Left lung (tissue), 4 donors: ENCODE measurements at regions not wholly inside any gene's neighbourhood (a gene's known extent, or its start where the extent isn't known, plus 50 kb on each side); places are given as distances from the start of the nearest gene placed in this dataset.

ENCODE experiments used
- ATAC-seq: fragments of 200-7000 bp; cut with Tn5 transposase; one replicate; pipeline ENCODE4 v1.9.1; 2020; ENCODE audit warnings: moderate library complexity
- DNase-seq, 4 donors: peaks; one replicate each; pipeline ENCODE4 v3.0.0-alpha.2; 2013 to 2020
- H3K27ac ChIP-seq, 2 donors: fragments of 200-600 bp; sonication (generic) in 1 of 2; one replicate each; pipeline versions ENCODE4 v1.5.0 to v1.8.0; 2020 to 2021
- H3K27me3 ChIP-seq, 2 donors: fragments of 200-600 bp; sonication (generic) in 1 of 2; one replicate each; pipeline versions ENCODE4 v1.5.0 to v1.8.0; 2020 to 2021
- H3K36me3 ChIP-seq, 2 donors: fragments of 200-600 bp; sonication (generic) in 1 of 2; one replicate each; pipeline versions ENCODE4 v1.5.0 to v1.8.0; 2020 to 2021
- H3K4me1 ChIP-seq, 2 donors: fragments of 200-600 bp; one replicate each; pipeline ENCODE4 v1.8.0; 2021
- H3K4me3 ChIP-seq, 2 donors: fragments of 200-600 bp; sonication (generic) in 1 of 2; one replicate each; pipeline versions ENCODE4 v1.5.0 to v1.8.0; 2020 to 2021; ENCODE audit warnings: mild to moderate bottlenecking in 1 of 2
- H3K9me3 ChIP-seq, 2 donors: fragments of 200-600 bp; sonication (generic) in 1 of 2; one replicate each; pipeline versions ENCODE4 v1.5.0 to v1.8.0; 2020 to 2021
- intact Hi-C, 2 donors: fragments of 100-400 bp; cut with DNase I; formaldehyde crosslinking; loops; one replicate each; pipeline versions ENCODE4 v1.11.2 to v1.14.2; 2022
- TF ChIP-seq, protein P1 (sequence below), 2 donors: fragments of 200-600 bp; sonication (generic) in 1 of 2; IDR thresholded peaks; one replicate each; pipeline versions ENCODE4 v1.5.0 to v1.8.0; 2021; ENCODE audit warnings: antibody characterized with exemption in 2 of 2
- donor health status: DM: no; HTN: yes; CAD: no.
- donor health status: DM: no; HTN: no; CAD: no.

DNA sequence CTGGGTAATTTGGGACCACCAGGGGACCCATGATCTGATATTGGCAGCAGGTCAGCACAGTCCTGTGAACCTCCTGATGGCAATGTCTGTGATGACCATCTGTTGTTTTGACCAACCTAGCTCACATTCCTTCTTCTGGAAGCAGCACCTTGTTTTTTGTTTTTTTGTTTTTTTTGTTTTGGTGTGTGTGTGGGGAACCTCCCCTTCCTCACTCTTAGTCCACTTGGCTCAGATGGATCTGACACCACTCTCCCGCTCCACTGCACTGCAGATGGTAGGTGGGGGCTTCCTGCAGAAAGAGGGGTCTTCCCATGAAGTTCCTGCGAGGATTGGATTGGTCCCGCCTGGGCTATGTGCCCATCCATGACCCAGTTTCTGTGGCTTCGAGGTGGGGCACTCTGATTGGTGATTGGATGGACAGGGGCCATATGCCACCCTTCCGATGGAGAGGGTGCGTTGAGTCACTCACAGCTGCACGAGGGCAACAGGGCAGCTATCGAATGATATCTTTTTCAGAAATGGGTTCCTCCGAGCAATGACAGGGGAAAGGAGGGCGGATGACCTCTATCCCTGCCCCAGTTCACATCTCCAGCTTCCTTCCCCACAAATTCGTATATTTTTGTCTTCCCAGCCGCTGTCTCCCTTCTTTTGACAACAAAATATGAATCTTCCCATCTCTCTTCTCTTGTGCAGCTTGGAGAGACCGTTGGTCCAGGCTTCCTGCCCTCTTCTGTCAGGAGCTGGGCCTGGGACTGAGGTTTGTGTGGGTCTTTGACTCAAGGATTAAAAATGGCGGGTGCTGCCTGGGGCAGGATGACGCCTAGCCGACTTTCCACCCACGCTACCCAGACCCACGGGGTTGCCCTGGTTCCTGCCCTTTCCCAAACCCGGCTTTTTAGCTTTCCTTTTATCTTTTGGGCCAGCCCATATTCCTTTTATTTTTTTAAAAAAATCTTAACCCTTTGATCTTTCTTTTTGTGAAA, 132.1 kb upstream of the KCNG1 start:
- TF ChIP-seq, protein P1, sequence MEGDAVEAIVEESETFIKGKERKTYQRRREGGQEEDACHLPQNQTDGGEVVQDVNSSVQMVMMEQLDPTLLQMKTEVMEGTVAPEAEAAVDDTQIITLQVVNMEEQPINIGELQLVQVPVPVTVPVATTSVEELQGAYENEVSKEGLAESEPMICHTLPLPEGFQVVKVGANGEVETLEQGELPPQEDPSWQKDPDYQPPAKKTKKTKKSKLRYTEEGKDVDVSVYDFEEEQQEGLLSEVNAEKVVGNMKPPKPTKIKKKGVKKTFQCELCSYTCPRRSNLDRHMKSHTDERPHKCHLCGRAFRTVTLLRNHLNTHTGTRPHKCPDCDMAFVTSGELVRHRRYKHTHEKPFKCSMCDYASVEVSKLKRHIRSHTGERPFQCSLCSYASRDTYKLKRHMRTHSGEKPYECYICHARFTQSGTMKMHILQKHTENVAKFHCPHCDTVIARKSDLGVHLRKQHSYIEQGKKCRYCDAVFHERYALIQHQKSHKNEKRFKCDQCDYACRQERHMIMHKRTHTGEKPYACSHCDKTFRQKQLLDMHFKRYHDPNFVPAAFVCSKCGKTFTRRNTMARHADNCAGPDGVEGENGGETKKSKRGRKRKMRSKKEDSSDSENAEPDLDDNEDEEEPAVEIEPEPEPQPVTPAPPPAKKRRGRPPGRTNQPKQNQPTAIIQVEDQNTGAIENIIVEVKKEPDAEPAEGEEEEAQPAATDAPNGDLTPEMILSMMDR (IDR thresholded peaks at IDR 0.05): no peak
- no peak for ATAC-seq

DNA sequence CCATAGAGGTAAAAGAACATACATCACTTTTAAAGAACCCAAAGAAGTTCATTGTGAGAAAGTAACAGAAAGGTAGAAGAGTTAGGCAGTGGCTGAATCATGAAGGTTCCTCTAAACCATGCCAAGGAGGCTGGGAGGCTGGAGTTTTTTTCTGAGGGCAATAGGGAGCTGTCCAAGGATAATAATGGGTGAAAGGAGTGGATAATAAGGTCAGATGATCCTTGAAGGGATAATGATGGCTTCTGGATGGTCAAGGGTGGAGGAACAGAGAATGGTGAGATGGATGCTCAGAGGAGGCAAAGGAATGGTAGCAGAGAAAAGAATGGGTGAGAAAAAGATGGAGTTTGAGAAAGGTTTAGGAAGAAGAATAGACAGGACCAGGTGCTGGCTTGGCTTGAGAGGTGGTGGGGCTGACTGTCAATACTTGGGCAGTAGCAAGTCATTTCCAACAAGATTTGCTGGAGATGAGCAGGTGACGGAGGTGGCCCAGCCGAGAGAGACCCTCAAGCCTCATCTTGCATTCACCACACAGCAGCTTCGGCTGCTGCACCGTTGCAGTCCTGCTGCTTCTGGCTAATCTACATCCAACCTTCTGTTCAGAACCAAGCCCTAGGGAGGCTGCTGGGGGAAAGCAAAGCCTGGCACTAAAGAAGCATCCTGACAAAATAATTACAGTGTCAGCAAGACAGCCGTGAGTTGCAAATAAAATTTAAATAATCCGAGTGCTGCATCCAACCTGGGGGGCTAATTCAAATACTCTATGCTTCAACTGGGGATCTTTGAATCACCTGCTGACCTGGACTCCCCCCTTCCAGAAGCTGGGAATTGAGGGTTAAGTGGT, 131.2 kb upstream of the KCNG1 start:
- DNase-seq: no peak
- no peak for ATAC-seq
- no peak overlapping the region for H3K27ac ChIP-seq
- peaks cover 0 to 62% of the 10 kb centered on the region in 2 donors for H3K27me3 ChIP-seq
- H3K9me3 ChIP-seq: no peaks in the 10 kb centered on the region
- intact Hi-C loops: no loop called here
- H3K4me1 ChIP-seq: no peaks in the 10 kb centered on the region
- H3K4me3 ChIP-seq: no peak overlapping the region
- TF ChIP-seq, protein P1 (IDR thresholded peaks at IDR 0.05): no peak
- no peaks in the 10 kb centered on the region for H3K36me3 ChIP-seq

More for the DNA sequence above, 132.1 kb upstream of the KCNG1 start:
- no peaks in the 10 kb centered on the region for H3K9me3 ChIP-seq
- H3K27ac ChIP-seq: no peak overlapping the region
- no peak for DNase-seq
- intact Hi-C loops: no loop called here
- H3K4me1 ChIP-seq: no peaks in the 10 kb centered on the region
- H3K36me3 ChIP-seq: no peaks in the 10 kb centered on the region
- H3K27me3 ChIP-seq: peaks cover 0 to 67% of the 10 kb centered on the region in 2 donors
- no peak overlapping the region for H3K4me3 ChIP-seq

DNA sequence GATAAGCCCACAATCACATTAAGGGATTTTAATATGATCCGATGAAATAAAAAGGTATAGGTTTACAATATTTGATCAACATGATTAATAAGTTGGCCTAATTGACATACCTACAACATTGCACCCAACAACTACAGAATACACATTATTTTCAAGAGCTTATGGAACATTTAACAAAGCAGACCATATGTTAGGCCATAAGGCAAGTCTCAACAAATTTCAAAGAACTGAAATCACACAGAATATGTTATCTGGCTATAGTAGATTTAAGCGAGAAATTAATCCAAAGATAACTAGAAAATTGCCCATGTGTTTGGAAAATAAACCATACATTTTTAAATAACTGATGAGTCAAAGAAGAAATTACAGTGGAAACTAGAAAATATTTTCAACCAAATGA, 126.0 kb upstream of the KCNG1 start:
- peaks cover 0 to 3% of the 10 kb centered on the region in 2 donors for H3K9me3 ChIP-seq
- DNase-seq (no peak), ATAC-seq (no peak)
- H3K36me3 ChIP-seq: no peaks in the 10 kb centered on the region
- intact Hi-C loops: no loop called here
- TF ChIP-seq, protein P1 (IDR thresholded peaks at IDR 0.05): no peak
- no peaks in the 10 kb centered on the region for H3K4me1 ChIP-seq
- H3K4me3 ChIP-seq: no peak overlapping the region
- H3K27ac ChIP-seq: no peak overlapping the region
- peaks cover 0 to 28% of the 10 kb centered on the region in 2 donors for H3K27me3 ChIP-seq

DNA sequence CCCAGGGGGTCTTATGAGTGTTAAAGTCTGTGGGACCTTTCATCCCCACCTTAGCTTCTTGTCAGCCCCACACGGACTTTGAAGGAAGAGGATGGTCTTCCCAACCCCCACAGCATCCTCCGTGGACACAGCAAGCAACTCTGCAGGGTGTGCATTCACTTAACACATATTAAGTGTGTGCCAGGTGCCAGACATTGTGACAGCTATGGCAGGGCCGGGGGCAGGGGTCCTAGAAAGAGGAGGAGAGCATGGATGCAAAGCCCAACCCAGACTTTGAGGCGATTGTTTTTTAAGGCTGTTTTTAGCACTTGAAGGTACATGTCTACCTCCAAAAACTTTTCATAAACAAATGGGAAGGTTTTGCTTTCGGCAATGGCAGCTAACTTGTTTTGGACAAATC, 121.6 kb upstream of the KCNG1 start:
- TF ChIP-seq, protein P1 (IDR thresholded peaks at IDR 0.05): no peak
- no peaks in the 10 kb centered on the region for H3K36me3 ChIP-seq
- peaks cover 0 to 3% of the 10 kb centered on the region in 2 donors for H3K9me3 ChIP-seq
- DNase-seq (no peak), ATAC-seq (no peak)
- no peak overlapping the region for H3K27ac ChIP-seq
- H3K4me3 ChIP-seq: no peak overlapping the region
- peaks cover 0 to 13% of the 10 kb centered on the region in 2 donors for H3K27me3 ChIP-seq
- intact Hi-C loops: no loop called here
- no peaks in the 10 kb centered on the region for H3K4me1 ChIP-seq

DNA sequence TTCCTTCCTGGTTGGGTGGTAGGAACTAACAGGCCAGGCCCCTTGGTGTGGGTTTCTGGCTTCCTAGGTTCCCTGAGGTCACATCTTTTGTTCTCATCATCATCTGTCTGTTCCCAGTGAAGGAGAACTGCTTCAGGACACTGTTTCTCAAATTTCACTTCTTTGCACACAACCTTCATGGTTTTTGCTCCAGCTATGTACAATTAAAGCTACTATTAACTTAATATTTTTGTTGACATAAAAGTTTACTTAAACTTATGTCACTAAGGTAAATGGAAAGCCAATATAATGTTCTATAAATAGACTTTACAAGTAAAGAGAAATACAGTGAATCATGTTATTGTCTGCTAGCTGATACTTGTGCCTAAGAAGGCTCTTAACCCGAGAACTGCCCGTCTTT, 120.7 kb upstream of the KCNG1 start:
- intact Hi-C loops: no loop called here

More for the DNA sequence above, 120.7 kb upstream of the KCNG1 start:
- no peaks in the 10 kb centered on the region for H3K4me1 ChIP-seq
- no peak for ATAC-seq
- H3K27ac ChIP-seq: no peak overlapping the region
- peaks cover 0 to 13% of the 10 kb centered on the region in 2 donors for H3K27me3 ChIP-seq
- no peak overlapping the region for H3K4me3 ChIP-seq
- H3K9me3 ChIP-seq: peaks cover 0 to 3% of the 10 kb centered on the region in 2 donors
- no peak for DNase-seq
- TF ChIP-seq, protein P1 (IDR thresholded peaks at IDR 0.05): no peak
- H3K36me3 ChIP-seq: no peaks in the 10 kb centered on the region
